GM19452 (cell line): ENCODE measurements at regions not wholly inside any gene's neighbourhood (a gene's known extent, or its start where the extent isn't known, plus 50 kb on each side); places are given as distances from the start of the nearest gene placed in this dataset.
A peak's percentile ranks its signal among the peaks of the same experiment; 100 is the strongest.
"Not testable (repeated sequence)": the region's sequence is repeated elsewhere in the genome, so short reads cannot be mapped to it uniquely, and the experiment has no call there.

Source experiments
- ATAC-seq: cut with Tn5 transposase; IDR thresholded peaks from one replicate; pipeline ENCODE4 v1.9.1; 2021; ENCODE audit not compliant: unreplicated experiment

DNA sequence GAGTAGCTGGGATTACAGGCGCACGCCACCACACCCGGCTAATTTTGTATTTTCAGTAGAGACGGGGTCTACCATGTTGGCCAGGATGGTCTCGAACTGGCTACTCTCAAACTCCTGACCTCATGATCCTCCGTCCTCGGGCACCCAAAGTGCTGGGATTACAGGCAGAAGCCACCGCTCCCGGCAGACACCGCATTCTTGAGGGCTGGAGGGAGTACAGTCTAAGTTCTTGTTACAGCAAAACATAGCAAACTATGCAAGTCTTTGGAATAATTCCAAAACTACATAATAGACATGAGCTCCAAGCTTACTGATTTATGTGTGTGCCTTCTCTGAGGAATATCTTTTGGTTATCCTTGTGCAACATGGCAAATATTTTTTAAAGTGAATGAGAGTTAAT, 299.1 kb upstream of the ZNF658 start:
- ATAC-seq, result not testable (repeated sequence)

DNA sequence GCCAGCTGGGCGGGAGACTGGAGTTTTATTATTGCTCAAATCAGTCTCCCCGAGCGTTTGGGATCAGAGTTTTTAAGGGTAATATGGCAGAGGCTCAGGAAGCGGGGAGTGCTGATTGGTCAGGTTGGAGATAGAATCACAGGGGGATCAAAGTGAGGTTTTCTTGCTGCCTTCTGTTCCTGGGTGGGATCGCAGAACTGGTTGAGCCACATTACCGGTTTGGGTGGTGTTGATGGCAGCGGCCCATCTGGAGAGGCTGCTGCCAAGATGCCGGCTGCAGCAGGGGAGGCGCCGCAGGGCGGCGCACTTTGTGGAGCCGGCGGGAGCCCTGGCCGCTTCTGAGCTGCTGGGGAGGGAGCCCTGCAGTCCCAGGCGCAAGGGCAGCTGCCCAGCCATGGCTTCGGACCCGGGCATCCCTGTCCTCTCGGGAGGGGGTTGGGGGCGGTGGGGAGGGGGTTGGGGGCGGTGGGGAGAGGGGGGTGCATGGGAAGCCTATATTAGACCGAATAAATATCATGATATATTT, 268.9 kb upstream of the ZNF658 start:
- not testable (repeated sequence) for ATAC-seq

DNA sequence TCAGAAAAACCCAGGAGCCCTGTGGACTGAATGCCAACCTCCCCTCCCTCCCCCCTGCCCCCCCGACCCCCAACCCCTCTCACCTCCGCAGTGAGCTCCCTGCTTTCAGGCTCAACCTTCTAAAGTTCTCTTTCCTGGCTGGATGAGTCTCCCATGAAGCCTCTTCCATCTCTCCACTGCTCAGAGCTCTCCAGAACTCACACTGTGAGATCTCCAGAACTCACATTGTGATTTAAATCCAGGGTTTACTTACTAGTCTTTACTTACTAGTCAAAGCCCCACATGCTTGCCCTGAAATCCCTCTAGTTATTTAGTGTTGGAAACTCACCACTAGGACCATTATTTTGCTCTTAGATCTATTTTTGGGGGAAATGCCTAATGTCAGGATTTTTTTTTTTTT, 252.8 kb upstream of the ZNF658 start:
- not testable (repeated sequence) for ATAC-seq

GRCh38 chr9:66690242-66690641, 210.3 kb upstream of the ZNF658 start:
- not testable (repeated sequence) for ATAC-seq

DNA sequence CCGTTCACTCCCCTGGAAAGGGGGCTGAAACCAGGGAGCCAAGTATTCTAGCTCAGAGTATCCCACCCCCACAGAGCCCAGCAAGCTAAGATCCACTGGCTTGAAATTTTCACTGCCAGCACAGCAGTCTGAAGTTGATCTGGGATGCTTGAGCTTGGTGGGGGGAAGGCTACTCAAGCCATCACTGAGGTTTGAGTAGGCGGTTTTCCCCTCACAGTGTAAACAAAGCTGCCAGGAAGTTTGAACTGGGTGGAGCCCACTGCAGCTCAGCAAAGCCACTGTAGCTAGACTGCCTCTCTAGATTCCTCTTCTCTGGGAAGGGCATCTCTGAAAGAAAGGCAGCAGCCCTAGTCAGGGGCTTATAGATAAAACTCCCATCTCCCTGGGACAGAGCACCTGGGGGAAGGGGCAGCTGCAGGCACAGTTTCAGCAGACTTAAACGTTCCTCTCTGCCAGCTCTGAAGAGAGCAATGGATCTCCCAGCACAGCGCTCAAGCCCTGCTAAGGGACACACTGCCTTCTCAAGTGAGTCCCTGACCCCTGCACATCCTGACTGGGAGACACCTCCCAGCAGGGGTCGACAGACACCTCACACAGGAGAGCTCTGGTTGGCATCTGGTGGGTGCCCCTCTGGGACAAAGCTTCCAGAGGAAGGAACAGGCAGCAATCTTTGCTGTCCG, 204.8 kb upstream of the ZNF658 start:
- peak; percentile 67 for ATAC-seq

DNA sequence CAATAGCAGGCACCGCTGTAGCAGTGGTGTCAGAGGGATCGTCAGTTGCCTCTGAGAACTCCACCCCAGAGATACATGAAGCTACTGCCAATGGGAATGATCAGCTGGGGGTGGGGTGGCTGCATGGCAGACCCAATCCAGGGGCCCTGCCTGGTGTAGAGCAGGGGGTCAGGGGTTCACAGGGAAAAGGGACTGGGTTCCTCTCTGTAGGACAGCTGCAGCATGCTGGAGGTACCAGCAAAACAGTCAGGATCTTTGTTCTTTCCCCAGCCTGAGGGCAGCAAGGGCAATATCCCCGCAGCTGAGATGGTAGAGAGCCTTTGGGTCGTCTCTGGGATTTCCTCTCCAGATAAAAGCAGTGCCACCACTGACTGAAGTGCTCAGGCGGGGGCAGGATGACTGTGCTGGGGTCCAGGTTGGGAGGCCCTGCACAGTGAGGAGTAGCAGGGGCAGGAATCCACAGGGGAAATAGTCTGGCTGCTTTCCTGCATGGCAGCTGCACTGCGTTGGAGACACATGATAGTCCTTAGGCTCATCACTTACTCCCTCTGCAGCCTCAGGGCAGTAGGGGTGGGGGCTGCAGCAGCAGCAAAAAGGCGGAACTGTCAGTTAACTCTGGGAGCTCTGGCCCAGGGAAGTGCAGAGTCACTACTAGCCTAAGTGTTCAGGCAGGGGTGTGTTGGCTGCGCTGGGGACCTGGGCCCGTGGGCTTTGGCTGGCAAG, 203.0 kb upstream of the ZNF658 start:
- not testable (repeated sequence) for ATAC-seq

DNA sequence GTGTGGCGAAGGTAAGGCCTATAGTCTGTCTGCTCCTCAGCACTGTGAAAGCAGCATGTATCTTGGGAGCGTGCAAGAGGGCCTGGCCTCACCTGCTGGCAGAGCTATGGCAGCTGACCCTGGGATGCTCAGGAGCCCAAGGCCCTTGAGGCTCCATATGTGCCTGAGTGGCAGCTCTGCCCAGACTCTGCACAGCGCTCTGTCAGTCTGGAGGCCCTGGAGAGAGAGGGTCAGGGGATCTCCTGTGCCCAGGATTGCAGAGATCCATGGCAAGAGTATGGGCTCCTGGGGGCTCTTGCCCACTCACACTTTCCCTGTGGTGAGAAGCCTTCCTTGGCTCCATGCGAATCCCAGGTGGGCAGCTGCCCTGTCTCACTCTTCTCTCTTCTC, 202.5 kb upstream of the ZNF658 start:
- ATAC-seq, result not testable (repeated sequence)

GRCh38 chr9:66701411-66702377, 198.8 kb upstream of the ZNF658 start:
- peak; percentile 61 for ATAC-seq

DNA sequence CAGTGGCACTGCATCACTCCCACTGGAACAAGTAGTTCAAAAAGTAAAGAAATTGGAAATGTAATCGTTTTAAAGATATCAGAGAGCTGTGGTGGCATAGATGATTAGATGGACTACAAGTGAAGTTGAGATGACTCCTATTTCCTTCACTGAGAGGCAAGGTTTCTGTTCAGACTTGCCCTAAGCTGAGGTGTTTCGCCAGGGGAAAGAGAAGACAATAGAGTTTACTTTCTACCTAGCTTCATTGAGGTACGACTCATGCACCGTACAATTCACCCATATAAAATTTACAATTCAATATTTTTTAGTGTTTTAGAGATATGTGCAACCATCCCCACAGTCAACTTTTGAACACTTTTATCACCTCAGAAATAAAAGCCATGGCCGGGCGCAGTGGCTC, 189.0 kb upstream of the ZNF658 start:
- ATAC-seq, result not testable (repeated sequence)

- peak; percentile 77 for ATAC-seq
These were observed 187.7 kb upstream of the ZNF658 start for GRCh38 chr9:66712870-66713269.

- not testable (repeated sequence) for ATAC-seq
These were observed 187.0 kb upstream of the ZNF658 start for GRCh38 chr9:66713552-66713951.

DNA sequence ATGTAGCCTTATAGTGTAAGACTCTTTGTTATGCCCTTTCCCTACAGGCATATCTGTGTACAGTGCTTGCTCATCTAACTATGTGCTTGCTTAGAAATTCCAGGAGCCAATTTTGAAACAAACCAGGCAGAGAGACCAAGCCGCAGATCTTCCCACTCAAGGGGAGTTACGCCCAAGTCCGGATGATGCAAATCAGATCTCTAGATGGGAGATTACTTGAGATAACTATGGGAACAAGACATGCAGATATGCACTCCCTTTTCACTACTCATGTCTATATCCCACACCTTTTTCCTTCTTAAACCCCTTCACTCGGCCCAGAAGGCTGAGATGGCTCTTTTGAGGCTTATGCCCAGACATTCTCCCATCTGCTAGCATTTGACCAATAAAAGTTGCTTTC, 179.7 kb upstream of the ZNF658 start:
- ATAC-seq, result not testable (repeated sequence)

DNA sequence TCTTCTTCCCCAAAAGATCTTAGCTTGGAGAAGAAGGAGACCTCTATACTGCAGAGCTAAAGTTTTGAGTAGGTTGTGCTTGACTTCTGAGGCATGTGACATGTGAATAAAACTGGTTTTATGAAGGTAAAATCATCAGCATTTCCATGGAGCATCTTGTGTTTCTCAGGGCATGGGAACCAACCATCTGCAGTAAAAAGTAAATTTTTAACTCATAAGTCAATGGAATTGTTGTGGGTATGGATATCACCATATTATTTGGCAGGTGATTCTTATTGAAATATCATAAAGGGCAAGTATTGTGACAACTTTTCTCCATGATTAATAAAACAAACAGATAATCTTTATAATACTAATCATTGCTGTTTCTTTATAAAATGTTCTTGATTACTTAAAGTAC, 173.0 kb upstream of the ZNF658 start:
- not testable (repeated sequence) for ATAC-seq

DNA sequence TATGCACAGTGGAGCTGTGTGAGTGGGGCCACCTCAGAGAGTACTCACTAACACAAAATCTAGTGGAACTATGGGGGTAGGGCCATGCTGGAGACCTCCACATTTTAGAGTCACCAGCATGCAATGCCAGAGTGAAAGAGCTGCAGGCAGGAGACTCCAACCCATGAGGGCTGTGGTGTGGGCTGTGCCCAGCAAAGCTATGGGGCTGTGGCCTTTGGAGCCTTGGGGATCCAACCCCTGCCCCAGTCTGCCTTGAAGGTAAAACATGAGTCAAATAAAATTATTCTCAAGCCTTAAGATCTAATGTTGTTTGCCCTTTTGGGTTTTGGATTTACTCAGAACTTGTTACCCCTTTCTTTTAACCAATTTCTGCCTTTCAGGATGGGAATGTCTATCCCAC, 163.8 kb upstream of the ZNF658 start:
- ATAC-seq, result not testable (repeated sequence)

DNA sequence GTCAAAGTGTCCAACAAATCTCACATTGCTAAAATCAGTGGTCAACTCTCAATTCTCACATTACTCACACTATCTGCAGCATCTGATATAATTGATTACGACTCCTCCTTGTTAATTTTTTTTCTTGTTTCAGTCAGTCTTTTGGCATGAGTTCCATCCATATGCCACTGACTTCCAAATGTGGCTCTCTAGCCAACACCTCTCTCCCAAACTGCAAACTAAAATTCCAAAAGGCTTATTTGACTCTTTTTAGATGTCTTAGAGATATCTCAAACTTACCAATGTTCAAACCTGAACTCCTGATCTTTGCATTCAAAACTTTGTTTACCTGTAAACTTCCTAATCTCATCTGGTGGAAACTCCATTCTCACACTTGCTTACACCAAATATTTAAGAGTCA, 162.1 kb upstream of the ZNF658 start:
- not testable (repeated sequence) for ATAC-seq

DNA sequence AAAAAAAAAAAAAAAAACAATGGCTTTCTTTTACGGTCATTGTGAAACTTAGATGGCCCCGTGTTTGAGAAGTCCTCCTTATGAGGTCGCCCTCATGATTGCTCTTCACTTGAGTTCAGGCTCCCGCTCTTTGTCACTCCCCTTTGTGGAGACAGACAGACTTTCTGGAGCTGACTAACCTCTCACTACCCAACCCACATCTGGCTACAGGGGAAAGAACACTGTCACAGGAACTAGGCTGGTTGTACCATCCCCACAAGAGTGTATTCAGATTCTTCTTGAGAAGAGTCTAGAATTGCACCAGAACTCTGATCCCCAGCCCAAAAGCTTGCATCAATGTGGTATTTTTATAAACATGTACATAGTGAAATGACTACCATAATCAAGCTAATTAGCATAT, 160.4 kb upstream of the ZNF658 start:
- ATAC-seq, result not testable (repeated sequence)

GRCh38 chr9:66745846-66746245, 154.7 kb upstream of the ZNF658 start:
- not testable (repeated sequence) for ATAC-seq

DNA sequence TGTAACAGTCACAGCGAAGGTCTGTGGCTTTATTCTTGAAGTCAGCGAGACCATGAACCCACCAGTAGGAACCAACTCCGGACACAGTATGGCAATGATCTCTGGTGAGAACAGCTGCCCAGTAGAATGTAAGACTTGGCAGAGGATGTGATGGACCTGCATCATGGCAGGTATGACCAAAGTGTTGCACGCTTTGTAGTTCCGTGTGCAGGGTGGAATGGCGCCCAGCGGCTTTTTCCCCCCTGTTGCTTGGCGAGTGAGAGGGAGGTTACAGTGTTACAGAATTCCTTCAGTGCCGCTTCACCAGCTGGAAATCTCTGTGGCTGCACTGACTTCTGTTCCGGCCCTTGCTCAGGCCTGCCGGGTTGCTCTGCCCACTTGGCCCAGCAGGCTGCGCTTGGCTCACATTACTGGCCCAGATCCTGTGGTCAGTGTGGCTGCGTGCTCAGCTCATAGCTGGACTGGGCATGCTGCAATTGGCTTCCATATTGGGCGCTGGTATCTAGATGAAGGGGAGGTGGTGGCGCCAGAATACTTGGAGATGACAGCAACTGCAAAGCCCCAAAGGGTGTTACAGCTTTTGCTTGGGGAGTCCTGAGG, 148.1 kb upstream of the ZNF658 start:
- ATAC-seq, result not testable (repeated sequence)

DNA sequence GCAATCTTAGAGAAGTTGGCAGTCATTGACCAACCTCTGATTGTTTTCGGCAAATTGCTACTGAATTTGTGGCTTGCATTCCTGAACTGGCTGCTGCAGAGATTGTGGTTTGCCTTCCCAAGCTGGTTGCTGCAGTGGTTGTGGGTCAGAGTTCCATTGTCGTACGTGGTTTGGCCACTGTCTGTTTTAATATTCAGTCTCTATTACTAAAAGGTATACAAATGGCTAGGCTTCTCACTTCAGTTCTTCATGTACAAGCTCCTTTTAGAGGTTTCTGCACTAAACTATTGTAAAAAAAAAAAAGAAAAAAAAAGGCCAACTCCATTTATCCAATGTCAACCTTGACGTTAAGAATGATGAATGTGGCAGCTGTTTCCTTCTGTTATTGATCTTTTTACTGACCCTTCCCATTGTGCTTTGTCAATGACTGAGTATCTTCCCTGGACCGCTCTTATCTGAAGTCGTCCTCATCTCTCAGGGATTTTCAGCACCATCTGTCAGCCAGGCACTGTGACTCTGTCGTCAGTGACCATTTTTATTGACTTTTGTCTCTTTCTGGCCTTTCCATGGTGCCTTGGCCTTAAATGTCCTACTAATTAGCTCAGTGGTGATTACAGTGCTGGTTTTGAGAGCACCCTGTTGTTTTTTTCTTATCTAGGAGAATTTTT, 140.6 kb upstream of the ZNF658 start:
- ATAC-seq, result not testable (repeated sequence)
